ENCODE measurements at regions not wholly inside any gene's neighbourhood (a gene's known extent, or its start where the extent isn't known, plus 50 kb on each side); places are given as distances from the start of the nearest gene placed in this dataset.

- Histone ChIP-seq H3K4me2 (ENCODE audit: low read length) (no peak overlapping the region), H3K4me3 (ENCODE audit: low read length) (no peak overlapping the region), H3F3A (ENCODE audit: control insufficient read depth, insufficient read depth) (no peaks in the 10 kb centered on the region), H3K27ac (ENCODE audit: low read depth, low read length) (no peak overlapping the region), H3K79me2 (ENCODE audit: control insufficient read depth, low read length) (no peaks in the 10 kb centered on the region), H3K9me3 (ENCODE audit: control insufficient read depth, insufficient read depth, low read length) (no peaks in the 10 kb centered on the region), H3K27me3 (ENCODE audit: control insufficient read depth, low read length) (no peaks in the 10 kb centered on the region), H3K36me3 (ENCODE audit: control insufficient read depth, low read length) (no peaks in the 10 kb centered on the region), H4K20me1 (ENCODE audit: control insufficient read depth, insufficient read depth, low read depth, low read length) (no peaks in the 10 kb centered on the region), H3K4me1 (ENCODE audit: control insufficient read depth, low read length) (no peaks in the 10 kb centered on the region), H3K9me2 (replicated peaks; ENCODE audit: control insufficient read depth, low read length) (no peaks in the 10 kb centered on the region)
- no peak for TF ChIP-seq CTCF (IDR thresholded peaks at IDR 0.05; ENCODE audit: low read depth, low read length, poor library complexity, severe bottlenecking)
- no peak for TF ChIP-seq EZH2phosphoT487 (IDR thresholded peaks at IDR 0.05; ENCODE audit: borderline replicate concordance, low read length)
Observed at GRCh38 chr14:53772936-53773335, 183.7 kb downstream of the BMP4 start.

- no peaks in the 10 kb centered on the region for H3K9me3 ChIP-seq (ENCODE audit: control insufficient read depth, insufficient read depth, low read length)
Observed at GRCh38 chr14:53767566-53767965, 189.1 kb downstream of the BMP4 start.

GRCh38 chr14:53766601-53767000, 190.0 kb downstream of the BMP4 start:
- TF ChIP-seq CTCF (IDR thresholded peaks at IDR 0.05; ENCODE audit: low read depth, low read length, poor library complexity, severe bottlenecking) = no peak
- TF ChIP-seq EZH2phosphoT487 (IDR thresholded peaks at IDR 0.05; ENCODE audit: borderline replicate concordance, low read length) = no peak
- Histone ChIP-seq H3K79me2 (ENCODE audit: control insufficient read depth, low read length) (no peaks in the 10 kb centered on the region), H3K4me3 (ENCODE audit: low read length) (no peak overlapping the region), H3K36me3 (ENCODE audit: control insufficient read depth, low read length) (no peaks in the 10 kb centered on the region), H3K4me2 (ENCODE audit: low read length) (no peak overlapping the region), H3K27me3 (ENCODE audit: control insufficient read depth, low read length) (no peaks in the 10 kb centered on the region), H3K9me2 (replicated peaks; ENCODE audit: control insufficient read depth, low read length) (no peaks in the 10 kb centered on the region), H3K4me1 (ENCODE audit: control insufficient read depth, low read length) (no peaks in the 10 kb centered on the region), H3K9me3 (ENCODE audit: control insufficient read depth, insufficient read depth, low read length) (no peaks in the 10 kb centered on the region), H3F3A (ENCODE audit: control insufficient read depth, insufficient read depth) (no peaks in the 10 kb centered on the region), H3K27ac (ENCODE audit: low read depth, low read length) (no peak overlapping the region), H4K20me1 (ENCODE audit: control insufficient read depth, insufficient read depth, low read depth, low read length) (no peaks in the 10 kb centered on the region)

More at GRCh38 chr14:53767566-53767965, 189.1 kb downstream of the BMP4 start:
- Histone ChIP-seq H3K9me2 (replicated peaks; ENCODE audit: control insufficient read depth, low read length) (no peaks in the 10 kb centered on the region), H3K27me3 (ENCODE audit: control insufficient read depth, low read length) (no peaks in the 10 kb centered on the region), H3K4me1 (ENCODE audit: control insufficient read depth, low read length) (no peaks in the 10 kb centered on the region), H3K27ac (ENCODE audit: low read depth, low read length) (no peak overlapping the region), H3K79me2 (ENCODE audit: control insufficient read depth, low read length) (no peaks in the 10 kb centered on the region), H4K20me1 (ENCODE audit: control insufficient read depth, insufficient read depth, low read depth, low read length) (no peaks in the 10 kb centered on the region), H3F3A (ENCODE audit: control insufficient read depth, insufficient read depth) (no peaks in the 10 kb centered on the region), H3K4me3 (ENCODE audit: low read length) (no peak overlapping the region), H3K4me2 (ENCODE audit: low read length) (no peak overlapping the region), H3K36me3 (ENCODE audit: control insufficient read depth, low read length) (no peaks in the 10 kb centered on the region)
- TF ChIP-seq CTCF (IDR thresholded peaks at IDR 0.05; ENCODE audit: low read depth, low read length, poor library complexity, severe bottlenecking) (no peak), EZH2phosphoT487 (IDR thresholded peaks at IDR 0.05; ENCODE audit: borderline replicate concordance, low read length) (no peak)

DNA sequence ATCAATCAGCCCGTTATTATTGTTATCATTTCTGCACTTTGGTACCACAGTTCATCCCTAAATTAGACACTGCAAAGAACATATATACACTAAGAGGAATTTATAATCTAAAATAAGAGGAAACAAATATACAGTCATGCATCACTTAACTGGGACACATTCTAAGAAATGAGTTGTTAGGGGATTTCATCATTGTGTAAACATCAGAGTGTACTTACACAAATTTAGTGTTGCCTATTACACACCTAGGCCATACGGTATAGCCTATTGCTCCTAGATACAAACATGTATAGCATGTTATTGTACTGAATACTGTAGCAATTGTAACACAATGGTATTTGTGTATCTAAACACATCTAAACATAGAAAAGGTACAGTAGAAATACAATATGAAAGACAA, 190.5 kb downstream of the BMP4 start:
- no peaks in the 10 kb centered on the region for H3F3A ChIP-seq (ENCODE audit: control insufficient read depth, insufficient read depth)
- H3K4me2 ChIP-seq (ENCODE audit: low read length) = no peak overlapping the region
- no peaks in the 10 kb centered on the region for H3K27me3 ChIP-seq (ENCODE audit: control insufficient read depth, low read length)
- no peaks in the 10 kb centered on the region for H3K4me1 ChIP-seq (ENCODE audit: control insufficient read depth, low read length)
- TF ChIP-seq CTCF (IDR thresholded peaks at IDR 0.05; ENCODE audit: low read depth, low read length, poor library complexity, severe bottlenecking) (no peak), EZH2phosphoT487 (IDR thresholded peaks at IDR 0.05; ENCODE audit: borderline replicate concordance, low read length) (no peak)
- H3K36me3 ChIP-seq (ENCODE audit: control insufficient read depth, low read length) = no peaks in the 10 kb centered on the region
- H3K9me3 ChIP-seq (ENCODE audit: control insufficient read depth, insufficient read depth, low read length) = no peaks in the 10 kb centered on the region
- H3K4me3 ChIP-seq (ENCODE audit: low read length) = no peak overlapping the region
- no peaks in the 10 kb centered on the region for H3K79me2 ChIP-seq (ENCODE audit: control insufficient read depth, low read length)
- H3K27ac ChIP-seq (ENCODE audit: low read depth, low read length) = no peak overlapping the region
- H3K9me2 ChIP-seq (replicated peaks; ENCODE audit: control insufficient read depth, low read length) = no peaks in the 10 kb centered on the region
- no peaks in the 10 kb centered on the region for H4K20me1 ChIP-seq (ENCODE audit: control insufficient read depth, insufficient read depth, low read depth, low read length)

Measured in DOHH2 (cell line).